Choroid plexus epithelial cell (primary cell): ENCODE measurements at regions not wholly inside any gene's neighbourhood (a gene's known extent, or its start where the extent isn't known, plus 50 kb on each side); places are given as distances from the start of the nearest gene placed in this dataset.

Experiments used
- DNase-seq: peaks from one replicate; pipeline ENCODE4 v3.0.0-alpha.2; 2010; ENCODE audit warnings: low read depth
- H3K4me3 ChIP-seq: 2 replicates; pipeline ENCODE4 v1.5.1; 2011; ENCODE audit warnings: low read depth, mild to moderate bottlenecking, control low read depth, low read length, moderate library complexity
- CTCF ChIP-seq: conservative IDR thresholded peaks from 2 replicates; pipeline ENCODE4 v1.5.1; 2011; ENCODE audit warnings: low read depth, mild to moderate bottlenecking, control low read depth, inconsistent platforms, low read length, moderate library complexity

GRCh38 chr6:12501990-12502389, 211.8 kb downstream of the EDN1 start:
- no peak overlapping the region for H3K4me3 ChIP-seq
- TF ChIP-seq CTCF, result no peak
- DNase-seq, result no peak

GRCh38 chr6:12504325-12504966, 212.1 kb upstream of the PHACTR1 start:
- DNase-seq, result peak; percentile 34

GRCh38 chr6:12505486-12505885, 211.1 kb upstream of the PHACTR1 start:
- DNase-seq, result no peak
- no peak overlapping the region for H3K4me3 ChIP-seq
- no peak for TF ChIP-seq CTCF

More at GRCh38 chr6:12504325-12504966, 212.1 kb upstream of the PHACTR1 start:
- TF ChIP-seq CTCF, result peak; percentile 65
- no peak overlapping the region for H3K4me3 ChIP-seq

- DNase-seq, result no peak
- no peak overlapping the region for H3K4me3 ChIP-seq
- TF ChIP-seq CTCF, result no peak
Observed at GRCh38 chr6:12506159-12506558, 210.4 kb upstream of the PHACTR1 start.

GRCh38 chr6:12507636-12508035, 208.9 kb upstream of the PHACTR1 start:
- H3K4me3 ChIP-seq, result no peak overlapping the region
- DNase-seq, result no peak
- no peak for TF ChIP-seq CTCF

- no peak for TF ChIP-seq CTCF
- no peak for DNase-seq
- H3K4me3 ChIP-seq, result no peak overlapping the region
Observed at GRCh38 chr6:12508553-12508952, 208.0 kb upstream of the PHACTR1 start.

GRCh38 chr6:12509060-12509459, 207.5 kb upstream of the PHACTR1 start:
- no peak overlapping the region for H3K4me3 ChIP-seq
- TF ChIP-seq CTCF, result no peak
- DNase-seq, result no peak
